ENCODE measurements at regions not wholly inside any gene's neighbourhood (a gene's known extent, or its start where the extent isn't known, plus 50 kb on each side); places are given as distances from the start of the nearest gene placed in this dataset.
A peak's percentile ranks its signal among the peaks of the same experiment; 100 is the strongest.
"Not testable (repeated sequence)": the region's sequence is repeated elsewhere in the genome, so short reads cannot be mapped to it uniquely, and the experiment has no call there.

GRCh38 chr20:43832096-43832816 is 82.4 kb upstream of the TOX2 start:
- H3K27me3 Mint-ChIP-seq = peaks cover 8 to 31% (median 24%) of the 10 kb centered on the region in 3 donors

GRCh38 chr20:43831481-43832065 is 83.1 kb upstream of the TOX2 start:
- Mint-ChIP-seq H3K27ac (no peak overlapping the region), H3K4me3 (no peak overlapping the region), H3K4me1 (no peaks in the 10 kb centered on the region), H3K27me3 (peaks cover 8 to 31% (median 30%) of the 10 kb centered on the region in 3 donors), H3K9me3 (peaks cover 0 to 5% (median 0%) of the 10 kb centered on the region in 7 donors), H3K36me3 (no peaks in the 10 kb centered on the region)
- ATAC-seq (ENCODE audit: low read depth in 2 of 2) (no peak), DNase-seq (no peak)

More at GRCh38 chr20:43832096-43832816, 82.4 kb upstream of the TOX2 start:
- ATAC-seq (ENCODE audit: low read depth in 2 of 2) (no peak), DNase-seq (no peak)
- Mint-ChIP-seq H3K4me3 (peak overlapping the region in 1 of 8 donors; percentile 54), H3K9me3 (peaks cover 0 to 5% (median 0%) of the 10 kb centered on the region in 7 donors), H3K4me1 (no peaks in the 10 kb centered on the region), H3K27ac (peak overlapping the region in 1 of 6 donors; percentile 3), H3K36me3 (no peaks in the 10 kb centered on the region)

GRCh38 chr20:43830883-43831282 is 83.8 kb upstream of the TOX2 start:
- H3K9me3 Mint-ChIP-seq = peaks cover 0 to 5% (median 0%) of the 10 kb centered on the region in 7 donors

GRCh38 chr20:43829951-43830690 is 84.5 kb upstream of the TOX2 start:
- ATAC-seq (ENCODE audit: low read depth in 2 of 2) = no peak
- peak overlapping the region in 1 of 8 donors; percentile 71 for H3K4me3 Mint-ChIP-seq
- peaks cover 8 to 32% (median 31%) of the 10 kb centered on the region in 3 donors for H3K27me3 Mint-ChIP-seq
- peaks cover 4 to 5% (median 5%) of the 10 kb centered on the region in 3 donors for H3K4me1 Mint-ChIP-seq
- H3K9me3 Mint-ChIP-seq = peaks cover 0 to 5% (median 0%) of the 10 kb centered on the region in 7 donors
- H3K27ac Mint-ChIP-seq = no peak overlapping the region
- DNase-seq = no peak
- no peaks in the 10 kb centered on the region for H3K36me3 Mint-ChIP-seq

More at GRCh38 chr20:43830883-43831282, 83.8 kb upstream of the TOX2 start:
- no peak overlapping the region for H3K4me3 Mint-ChIP-seq
- no peaks in the 10 kb centered on the region for H3K36me3 Mint-ChIP-seq
- no peak for ATAC-seq (ENCODE audit: low read depth in 2 of 2)
- no peak overlapping the region for H3K27ac Mint-ChIP-seq
- DNase-seq = no peak
- H3K4me1 Mint-ChIP-seq = no peaks in the 10 kb centered on the region
- peaks cover 8 to 32% (median 31%) of the 10 kb centered on the region in 3 donors for H3K27me3 Mint-ChIP-seq

DNA sequence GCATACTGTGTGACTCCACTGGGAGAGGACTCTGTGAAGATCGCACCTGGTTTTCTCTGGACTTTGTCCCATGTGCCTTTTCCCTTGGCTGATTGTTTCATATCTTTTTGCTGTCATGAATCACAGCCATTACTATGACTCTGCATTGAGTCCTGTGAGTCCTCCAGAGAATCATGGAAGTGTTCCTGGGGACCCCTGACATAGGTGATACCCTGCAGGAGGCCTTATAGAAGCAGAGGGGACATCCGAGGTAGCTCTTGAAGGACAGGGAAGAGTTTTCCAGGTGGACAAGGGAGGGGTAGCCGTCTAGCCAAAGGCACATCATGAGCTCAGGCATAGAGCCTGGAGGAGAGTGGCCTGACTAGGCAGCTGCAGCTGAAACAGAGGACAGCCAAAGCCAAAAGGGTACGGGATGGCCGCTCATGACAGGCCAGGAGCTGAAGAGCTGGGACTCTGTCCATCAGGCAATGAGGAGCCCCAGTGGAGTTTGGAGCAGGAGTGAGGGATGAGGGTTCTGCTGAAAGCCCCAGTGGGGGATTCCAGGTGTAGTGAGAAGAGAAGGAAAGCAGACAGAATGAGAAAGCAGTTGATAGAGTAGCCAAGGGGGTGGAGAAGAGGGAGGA is 86.6 kb upstream of the TOX2 start:
- ATAC-seq (ENCODE audit: low read depth in 2 of 2) (no peak), DNase-seq (no peak)
- Mint-ChIP-seq H3K4me3 (no peak overlapping the region), H3K27ac (no peak overlapping the region), H3K36me3 (no peaks in the 10 kb centered on the region), H3K27me3 (peaks cover 12 to 41% (median 36%) of the 10 kb centered on the region in 3 donors), H3K4me1 (peaks cover 4 to 5% (median 5%) of the 10 kb centered on the region in 3 donors), H3K9me3 (peaks cover 0 to 5% (median 0%) of the 10 kb centered on the region in 7 donors)

- H3K27me3 Mint-ChIP-seq = peaks cover 12 to 39% (median 28%) of the 10 kb centered on the region in 3 donors
- H3K36me3 Mint-ChIP-seq = not testable (repeated sequence)
These were observed 87.7 kb upstream of the TOX2 start for GRCh38 chr20:43826943-43827342.

GRCh38 chr20:43825581-43825980 is 89.1 kb upstream of the TOX2 start:
- DNase-seq = no peak
- no peak for ATAC-seq (ENCODE audit: low read depth in 2 of 2)
- no peak overlapping the region for H3K27ac Mint-ChIP-seq
- peaks cover 0 to 5% (median 0%) of the 10 kb centered on the region in 7 donors for H3K9me3 Mint-ChIP-seq
- no peak overlapping the region for H3K4me3 Mint-ChIP-seq
- H3K36me3 Mint-ChIP-seq = no peaks in the 10 kb centered on the region
- peaks cover 12 to 35% (median 21%) of the 10 kb centered on the region in 3 donors for H3K27me3 Mint-ChIP-seq
- peaks cover 4 to 5% (median 5%) of the 10 kb centered on the region in 3 donors for H3K4me1 Mint-ChIP-seq

More at GRCh38 chr20:43826943-43827342, 87.7 kb upstream of the TOX2 start:
- not testable (repeated sequence) for H3K4me3 Mint-ChIP-seq; DNase-seq; H3K4me1 Mint-ChIP-seq; H3K9me3 Mint-ChIP-seq; H3K27ac Mint-ChIP-seq; ATAC-seq (ENCODE audit: low read depth in 2 of 2)

GRCh38 chr20:43825051-43825402 is 89.6 kb upstream of the TOX2 start:
- Mint-ChIP-seq H3K4me1 (peaks cover 4 to 5% (median 5%) of the 10 kb centered on the region in 3 donors), H3K4me3 (no peak overlapping the region), H3K9me3 (peaks cover 0 to 5% (median 0%) of the 10 kb centered on the region in 7 donors), H3K27me3 (peaks cover 12 to 35% (median 20%) of the 10 kb centered on the region in 3 donors), H3K36me3 (no peaks in the 10 kb centered on the region), H3K27ac (no peak overlapping the region)
- no peak for ATAC-seq (ENCODE audit: low read depth in 2 of 2)
- DNase-seq = no peak

DNA sequence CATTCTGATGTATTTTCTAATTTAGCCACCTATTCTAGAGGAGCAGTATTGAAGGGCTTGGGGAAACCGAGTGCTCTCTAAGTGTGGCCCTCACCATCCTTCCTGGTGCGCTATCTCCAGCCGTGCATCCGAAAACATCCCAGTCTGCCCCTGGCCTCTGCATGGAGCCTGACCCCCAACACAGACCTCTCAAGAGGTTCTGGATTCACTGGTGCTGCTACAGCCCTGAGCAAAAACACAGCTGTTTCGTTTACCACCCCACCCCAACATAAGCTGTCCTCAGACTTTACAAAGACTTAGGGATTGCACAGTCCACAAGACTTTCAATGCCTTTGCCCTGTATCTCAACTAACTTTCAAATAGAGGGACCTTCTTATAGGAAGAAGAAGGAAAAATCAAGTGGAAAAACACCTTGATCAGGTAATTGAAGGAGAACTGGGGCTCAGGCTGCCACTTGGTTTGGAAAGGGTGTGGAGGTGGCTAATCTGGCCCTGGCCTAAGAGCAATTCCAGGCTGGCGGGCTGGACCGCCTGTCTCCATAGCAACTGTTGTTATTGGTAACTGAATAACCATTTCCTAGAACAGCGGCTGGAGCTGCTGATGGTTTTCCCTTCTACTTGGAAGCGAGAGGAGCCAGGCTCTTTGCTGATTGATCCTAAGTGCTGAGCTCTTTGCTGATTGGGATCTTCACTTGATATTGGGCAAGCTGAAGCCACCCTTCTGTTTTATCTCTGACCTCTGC is 90.2 kb upstream of the TOX2 start:
- Mint-ChIP-seq H3K4me1 (peaks cover 4 to 5% (median 5%) of the 10 kb centered on the region in 3 donors), H3K27me3 (peaks cover 12 to 35% (median 15%) of the 10 kb centered on the region in 3 donors), H3K36me3 (no peaks in the 10 kb centered on the region), H3K9me3 (peaks cover 0 to 5% (median 0%) of the 10 kb centered on the region in 7 donors), H3K27ac (no peak overlapping the region), H3K4me3 (no peak overlapping the region)
- DNase-seq (no peak), ATAC-seq (ENCODE audit: low read depth in 2 of 2) (no peak)

- no peak overlapping the region for H3K4me3 Mint-ChIP-seq
- no peak for ATAC-seq (ENCODE audit: low read depth in 2 of 2)
- peaks cover 5 to 17% (median 5%) of the 10 kb centered on the region in 3 donors for H3K27me3 Mint-ChIP-seq
- H3K9me3 Mint-ChIP-seq = peaks cover 0 to 5% (median 0%) of the 10 kb centered on the region in 7 donors
- no peak overlapping the region for H3K27ac Mint-ChIP-seq
- DNase-seq = no peak
- no peaks in the 10 kb centered on the region for H3K36me3 Mint-ChIP-seq
- H3K4me1 Mint-ChIP-seq = peaks cover 4 to 5% (median 5%) of the 10 kb centered on the region in 3 donors
These were observed 92.9 kb upstream of the TOX2 start for GRCh38 chr20:43821795-43822194.

DNA sequence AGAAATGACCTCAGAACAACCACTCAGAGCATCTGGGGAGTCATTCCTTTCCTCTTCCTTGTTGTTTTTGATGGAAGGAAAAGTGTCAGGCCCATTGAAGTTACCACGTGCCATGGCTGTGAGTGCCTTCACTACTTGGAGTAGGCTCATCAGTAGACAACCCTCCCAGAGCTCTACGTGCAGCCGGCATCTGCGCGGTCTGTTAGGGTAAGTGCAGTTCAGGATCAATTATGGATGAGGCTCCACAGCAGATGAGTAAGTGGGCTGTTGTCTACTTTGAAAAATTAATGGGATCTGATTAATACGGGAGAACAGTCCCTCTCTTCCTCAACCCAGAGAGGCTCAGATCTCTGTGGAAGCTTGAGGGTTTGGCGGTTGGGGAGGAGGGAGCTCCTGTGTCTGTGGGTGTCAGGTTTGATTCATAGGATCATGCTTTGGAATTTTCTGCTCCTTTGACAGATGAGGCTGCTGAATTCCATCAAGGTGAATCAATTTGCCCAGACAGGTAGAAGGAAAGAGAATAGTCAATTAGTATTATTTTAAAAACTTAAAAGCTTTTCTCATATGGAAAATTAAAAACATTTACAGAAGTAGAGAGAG is 93.8 kb upstream of the TOX2 start:
- Mint-ChIP-seq H3K36me3 (no peaks in the 10 kb centered on the region), H3K4me1 (peaks cover 4 to 5% (median 5%) of the 10 kb centered on the region in 3 donors), H3K27me3 (peaks cover 5 to 13% (median 5%) of the 10 kb centered on the region in 3 donors), H3K4me3 (no peak overlapping the region), H3K9me3 (peaks cover 0 to 5% (median 0%) of the 10 kb centered on the region in 7 donors), H3K27ac (no peak overlapping the region)
- ATAC-seq (ENCODE audit: low read depth in 2 of 2) (no peak), DNase-seq (no peak)

DNA sequence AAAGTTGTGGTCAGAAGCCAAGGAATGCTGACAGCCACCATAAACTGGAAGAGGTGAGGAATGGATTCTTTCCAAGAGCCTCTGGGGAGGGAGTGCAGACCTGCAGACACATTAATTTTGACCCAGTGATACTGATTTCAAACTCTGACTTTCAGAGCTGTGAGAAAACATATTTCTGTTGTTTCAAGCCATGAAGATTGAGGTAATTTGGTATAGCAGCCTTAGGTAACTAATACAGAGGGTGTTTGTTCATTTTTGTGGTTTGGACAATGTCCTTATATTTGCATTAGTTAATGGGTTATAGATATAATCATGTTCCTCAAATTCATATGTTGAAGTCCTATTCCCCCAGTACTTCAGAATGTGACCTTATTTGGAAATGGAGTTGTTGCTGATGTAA is 85.4 kb upstream of the GTSF1L start:
- H3K27ac Mint-ChIP-seq = peak overlapping the region in 1 of 6 donors; percentile 30

More for the DNA sequence above, 85.4 kb upstream of the GTSF1L start:
- Mint-ChIP-seq H3K36me3 (peaks cover 5 to 20% of the 10 kb centered on the region in 2 donors), H3K27me3 (peaks cover 8 to 20% (median 16%) of the 10 kb centered on the region in 3 donors), H3K4me3 (no peak overlapping the region), H3K9me3 (peaks cover 21 to 43% (median 37%) of the 10 kb centered on the region in 7 donors), H3K4me1 (no peaks in the 10 kb centered on the region)
- DNase-seq (no peak), ATAC-seq (ENCODE audit: low read depth in 2 of 2) (no peak)

Measured in naive B cell (primary cell).